ENCODE measurements at regions not wholly inside any gene's neighbourhood (a gene's known extent, or its start where the extent isn't known, plus 50 kb on each side); places are given as distances from the start of the nearest gene placed in this dataset.
A peak's percentile ranks its signal among the peaks of the same experiment; 100 is the strongest.

GRCh38 chr5:98050583-98050982 is 722.9 kb upstream of the RGMB start:
- H3K4me3 ChIP-seq (ENCODE audit: low read depth, low read length), result no peak overlapping the region
- TF ChIP-seq, protein P1, sequence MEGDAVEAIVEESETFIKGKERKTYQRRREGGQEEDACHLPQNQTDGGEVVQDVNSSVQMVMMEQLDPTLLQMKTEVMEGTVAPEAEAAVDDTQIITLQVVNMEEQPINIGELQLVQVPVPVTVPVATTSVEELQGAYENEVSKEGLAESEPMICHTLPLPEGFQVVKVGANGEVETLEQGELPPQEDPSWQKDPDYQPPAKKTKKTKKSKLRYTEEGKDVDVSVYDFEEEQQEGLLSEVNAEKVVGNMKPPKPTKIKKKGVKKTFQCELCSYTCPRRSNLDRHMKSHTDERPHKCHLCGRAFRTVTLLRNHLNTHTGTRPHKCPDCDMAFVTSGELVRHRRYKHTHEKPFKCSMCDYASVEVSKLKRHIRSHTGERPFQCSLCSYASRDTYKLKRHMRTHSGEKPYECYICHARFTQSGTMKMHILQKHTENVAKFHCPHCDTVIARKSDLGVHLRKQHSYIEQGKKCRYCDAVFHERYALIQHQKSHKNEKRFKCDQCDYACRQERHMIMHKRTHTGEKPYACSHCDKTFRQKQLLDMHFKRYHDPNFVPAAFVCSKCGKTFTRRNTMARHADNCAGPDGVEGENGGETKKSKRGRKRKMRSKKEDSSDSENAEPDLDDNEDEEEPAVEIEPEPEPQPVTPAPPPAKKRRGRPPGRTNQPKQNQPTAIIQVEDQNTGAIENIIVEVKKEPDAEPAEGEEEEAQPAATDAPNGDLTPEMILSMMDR (IDR thresholded peaks at IDR 0.05; ENCODE audit: insufficient read depth, low read depth, low read length), result no peak
- peak; percentile 20 for DNase-seq (ENCODE audit: low read depth)

- no peak for DNase-seq (ENCODE audit: low read depth)
- TF ChIP-seq, protein P1 (IDR thresholded peaks at IDR 0.05; ENCODE audit: insufficient read depth, low read depth, low read length), result no peak
- H3K4me3 ChIP-seq (ENCODE audit: low read depth, low read length), result no peak overlapping the region
These were observed 720.3 kb upstream of the RGMB start for GRCh38 chr5:98053170-98053569.

GRCh38 chr5:98060148-98060547 is 713.3 kb upstream of the RGMB start:
- TF ChIP-seq, protein P1 (IDR thresholded peaks at IDR 0.05; ENCODE audit: insufficient read depth, low read depth, low read length), result no peak
- DNase-seq (ENCODE audit: low read depth), result no peak
- H3K4me3 ChIP-seq (ENCODE audit: low read depth, low read length), result no peak overlapping the region

- TF ChIP-seq, protein P1 (IDR thresholded peaks at IDR 0.05; ENCODE audit: insufficient read depth, low read depth, low read length), result no peak
- no peak overlapping the region for H3K4me3 ChIP-seq (ENCODE audit: low read depth, low read length)
- DNase-seq (ENCODE audit: low read depth), result no peak
These were observed 709.3 kb upstream of the RGMB start for GRCh38 chr5:98064118-98064685.

DNA sequence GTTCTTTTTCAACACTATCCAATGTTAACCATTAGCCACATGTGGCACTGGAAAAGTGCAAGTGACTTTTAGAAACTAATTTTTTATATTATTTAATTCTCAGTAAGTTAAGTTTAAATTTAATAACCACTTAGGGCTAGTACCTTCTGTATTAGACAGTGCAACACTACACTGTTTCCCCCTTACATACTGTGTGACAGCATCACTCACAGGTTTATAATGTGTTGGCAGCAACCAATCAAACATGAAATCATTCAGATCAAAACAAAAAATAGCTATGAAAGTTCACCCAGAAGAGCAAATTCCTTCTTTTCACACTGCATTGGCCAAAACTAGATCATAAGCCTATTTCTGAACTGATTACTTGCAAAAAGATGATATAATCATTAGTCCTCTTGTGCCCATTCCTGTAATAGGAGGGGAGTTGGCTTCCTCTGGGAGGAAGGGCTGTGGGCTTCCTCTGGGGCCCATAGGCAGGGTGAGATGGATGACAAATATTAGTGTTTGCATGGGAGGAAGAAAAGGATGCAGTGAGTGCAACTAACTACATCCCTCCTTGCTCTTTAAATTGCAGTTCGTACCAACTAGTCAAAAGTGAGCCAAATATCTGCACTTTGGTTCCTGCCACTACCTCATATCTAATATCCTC is 708.1 kb upstream of the RGMB start:
- TF ChIP-seq, protein P1 (IDR thresholded peaks at IDR 0.05; ENCODE audit: insufficient read depth, low read depth, low read length), result no peak
- DNase-seq (ENCODE audit: low read depth), result no peak
- H3K4me3 ChIP-seq (ENCODE audit: low read depth, low read length), result no peak overlapping the region

DNA sequence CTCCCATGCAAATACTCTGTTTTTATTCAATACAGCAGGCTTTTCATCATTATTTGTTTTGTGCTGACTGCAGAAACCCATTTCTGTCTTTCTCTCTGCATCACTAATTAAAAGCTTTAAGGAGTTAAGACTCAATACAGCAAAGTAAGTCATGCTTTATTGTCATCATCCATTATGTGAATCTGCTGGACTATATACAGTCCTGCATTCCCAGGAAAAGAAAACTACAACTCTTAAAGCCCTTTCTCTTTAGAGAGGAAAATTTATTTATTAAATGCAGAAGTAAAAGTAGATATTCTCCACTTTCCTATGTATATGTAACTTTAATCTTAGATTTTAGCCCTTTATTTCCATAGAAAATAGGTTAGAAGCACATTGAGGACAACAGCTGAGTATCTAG is 706.6 kb upstream of the RGMB start:
- TF ChIP-seq, protein P1 (IDR thresholded peaks at IDR 0.05; ENCODE audit: insufficient read depth, low read depth, low read length), result no peak
- no peak overlapping the region for H3K4me3 ChIP-seq (ENCODE audit: low read depth, low read length)
- DNase-seq (ENCODE audit: low read depth), result no peak

Data from fibroblast of villous mesenchyme (primary cell).